GM18909 (cell line): ENCODE measurements at regions not wholly inside any gene's neighbourhood (a gene's known extent, or its start where the extent isn't known, plus 50 kb on each side); places are given as distances from the start of the nearest gene placed in this dataset.

ENCODE experiments used
- ATAC-seq: cut with Tn5 transposase; IDR thresholded peaks from one replicate; pipeline ENCODE4 v1.9.1; 2021; ENCODE audit warnings: mild to moderate bottlenecking; ENCODE audit not compliant: unreplicated experiment, poor library complexity

GRCh38 chr5:136811551-136811950, 446.2 kb upstream of the TRPC7 start:
- ATAC-seq = no peak

GRCh38 chr5:136811086-136811485, 445.7 kb upstream of the TRPC7 start:
- ATAC-seq = no peak

GRCh38 chr5:136810261-136810801, 445.0 kb upstream of the TRPC7 start:
- no peak for ATAC-seq

- ATAC-seq = no peak
These were observed 444.0 kb upstream of the TRPC7 start for GRCh38 chr5:136809382-136809781.

GRCh38 chr5:136808756-136809155, 443.4 kb upstream of the TRPC7 start:
- no peak for ATAC-seq

GRCh38 chr5:136805466-136805865, 440.1 kb upstream of the TRPC7 start:
- no peak for ATAC-seq

- no peak for ATAC-seq
These were observed 437.0 kb upstream of the TRPC7 start for GRCh38 chr5:136802383-136802782.

GRCh38 chr5:136799806-136800372, 434.5 kb upstream of the TRPC7 start:
- no peak for ATAC-seq

GRCh38 chr5:136793300-136793699, 428.0 kb upstream of the TRPC7 start:
- no peak for ATAC-seq

- ATAC-seq = no peak
These were observed 416.1 kb upstream of the TRPC7 start for GRCh38 chr5:136781464-136781863.

- ATAC-seq = no peak
These were observed 415.2 kb upstream of the TRPC7 start for GRCh38 chr5:136780518-136780917.

GRCh38 chr5:136776022-136776927, 410.9 kb upstream of the TRPC7 start:
- ATAC-seq = no peak

GRCh38 chr5:136772491-136772890, 407.1 kb upstream of the TRPC7 start:
- no peak for ATAC-seq

GRCh38 chr5:136769900-136770684, 404.7 kb upstream of the TRPC7 start:
- ATAC-seq = peak; percentile 79

GRCh38 chr5:136769093-136769492, 403.7 kb upstream of the TRPC7 start:
- no peak for ATAC-seq

GRCh38 chr5:136768457-136768856, 403.1 kb upstream of the TRPC7 start:
- peak; percentile 54 for ATAC-seq

- no peak for ATAC-seq
These were observed 401.1 kb upstream of the TRPC7 start for GRCh38 chr5:136766456-136766855.

GRCh38 chr5:136764601-136765000, 399.3 kb upstream of the TRPC7 start:
- no peak for ATAC-seq

GRCh38 chr5:136763548-136763947, 398.2 kb upstream of the TRPC7 start:
- no peak for ATAC-seq

GRCh38 chr5:136754216-136754615, 388.9 kb upstream of the TRPC7 start:
- ATAC-seq = no peak
